Bronchial epithelial cell (primary cell): ENCODE measurements at regions not wholly inside any gene's neighbourhood (a gene's known extent, or its start where the extent isn't known, plus 50 kb on each side); places are given as distances from the start of the nearest gene placed in this dataset.
A peak's percentile ranks its signal among the peaks of the same experiment; 100 is the strongest.

ENCODE experiments used
- DNase-seq: peaks from one replicate; pipeline ENCODE4 v3.0.0-alpha.2; 2010; ENCODE audit warnings: low read depth
- FAIRE-seq: peaks from 2 replicates; lab custom pipeline; 2011; peaks lifted over from hg19 to GRCh38; lab: Jason Lieb, UNC
- H3K27me3 ChIP-seq: 2 replicates; pipeline ENCODE4 v1.5.1; 2011; ENCODE audit warnings: low read length; ENCODE audit not compliant: control insufficient read depth, insufficient read depth
- H3K36me3 ChIP-seq: 2 replicates; pipeline ENCODE4 v1.5.1; 2011; ENCODE audit warnings: low read length; ENCODE audit not compliant: control insufficient read depth, insufficient read depth
- H3K4me3 ChIP-seq: 2 replicates; pipeline ENCODE4 v1.5.1; 2011; ENCODE audit warnings: mild to moderate bottlenecking, low read depth, low read length, control low read depth
- CTCF ChIP-seq: IDR thresholded peaks from 2 replicates; pipeline ENCODE4 v1.5.1; 2011; ENCODE audit warnings: mild to moderate bottlenecking, moderate library complexity, low read length, control low read depth, inconsistent platforms; ENCODE audit not compliant: insufficient read depth, severe bottlenecking

GRCh38 chr9:126147936-126148870, 178.4 kb upstream of the MVB12B start:
- Histone ChIP-seq H3K4me3 (no peak overlapping the region), H3K36me3 (no peaks in the 10 kb centered on the region), H3K27me3 (peaks cover 2% of the 10 kb centered on the region)
- no peak for TF ChIP-seq CTCF
- peak; percentile 7 for FAIRE-seq
- DNase-seq: no peak

- TF ChIP-seq CTCF: no peak
- DNase-seq (no peak), FAIRE-seq (no peak)
- peaks cover 2% of the 10 kb centered on the region for H3K27me3 ChIP-seq
- no peak overlapping the region for H3K4me3 ChIP-seq
- no peaks in the 10 kb centered on the region for H3K36me3 ChIP-seq
Observed at GRCh38 chr9:126148994-126149393, 177.6 kb upstream of the MVB12B start.

GRCh38 chr9:126149661-126150060, 177.0 kb upstream of the MVB12B start:
- H3K36me3 ChIP-seq: no peaks in the 10 kb centered on the region
- peaks cover 2% of the 10 kb centered on the region for H3K27me3 ChIP-seq
- TF ChIP-seq CTCF: no peak
- no peak overlapping the region for H3K4me3 ChIP-seq
- DNase-seq (no peak), FAIRE-seq (no peak)

- FAIRE-seq (no peak), DNase-seq (no peak)
- Histone ChIP-seq H3K36me3 (no peaks in the 10 kb centered on the region), H3K27me3 (peaks cover 2% of the 10 kb centered on the region), H3K4me3 (no peak overlapping the region)
- TF ChIP-seq CTCF: no peak
Observed at GRCh38 chr9:126150411-126151030, 176.1 kb upstream of the MVB12B start.

GRCh38 chr9:126151031-126151685, 175.5 kb upstream of the MVB12B start:
- FAIRE-seq: peak; percentile 13
- no peak for TF ChIP-seq CTCF

More at GRCh38 chr9:126151031-126151685, 175.5 kb upstream of the MVB12B start:
- no peaks in the 10 kb centered on the region for H3K36me3 ChIP-seq
- DNase-seq: no peak
- no peak overlapping the region for H3K4me3 ChIP-seq
- peaks cover 2% of the 10 kb centered on the region for H3K27me3 ChIP-seq
